Neuronal stem cell (in vitro differentiated cells): ENCODE measurements at regions not wholly inside any gene's neighbourhood (a gene's known extent, or its start where the extent isn't known, plus 50 kb on each side); places are given as distances from the start of the nearest gene placed in this dataset.

ENCODE experiments used
- DNase-seq: peaks from one replicate; pipeline ENCODE4 v3.0.0-alpha.2; 2013; ENCODE audit warnings: low spot score
- H2AFZ ChIP-seq: one replicate; pipeline ENCODE4 v1.6.1; 2013; ENCODE audit warnings: mild to moderate bottlenecking, low read length, inconsistent platforms
- H2AK5ac ChIP-seq: 2 replicates; pipeline ENCODE4 v1.6.1; 2013; ENCODE audit warnings: low read depth, mild to moderate bottlenecking, inconsistent platforms, low read length, moderate library complexity, mixed read lengths
- H2BK120ac ChIP-seq: 2 replicates; pipeline ENCODE4 v1.6.1; 2013; ENCODE audit warnings: low read depth, mild to moderate bottlenecking, inconsistent platforms, low read length, moderate library complexity, mixed read lengths
- H2BK12ac ChIP-seq: one replicate; pipeline ENCODE4 v1.6.1; 2013; ENCODE audit warnings: low read length, inconsistent platforms
- H2BK15ac ChIP-seq: 2 replicates; pipeline ENCODE4 v1.6.1; 2013; ENCODE audit warnings: mild to moderate bottlenecking, low read length, inconsistent platforms, mixed read lengths
- H2BK5ac ChIP-seq: one replicate; pipeline ENCODE4 v1.6.1; 2013; ENCODE audit warnings: inconsistent platforms, mild to moderate bottlenecking, low read length, moderate library complexity
- H3K14ac ChIP-seq: one replicate; pipeline ENCODE4 v1.6.1; 2013; ENCODE audit warnings: low read length, inconsistent platforms
- H3K18ac ChIP-seq: 2 replicates; pipeline ENCODE4 v1.6.1; 2013; ENCODE audit warnings: low read length, inconsistent platforms
- H3K23ac ChIP-seq: 2 replicates; pipeline ENCODE4 v1.6.1; 2013; ENCODE audit warnings: low read depth, mild to moderate bottlenecking, mixed read lengths, low read length, inconsistent platforms; ENCODE audit not compliant: poor library complexity
- H3K27ac ChIP-seq: replicated peaks from 3 replicates; pipeline ENCODE4 v1.5.1; 2013; ENCODE audit warnings: low read length, inconsistent platforms
- H3K27me3 ChIP-seq, 3 experiments: 2 replicates each; pipeline ENCODE4 v1.6.1; 2013; ENCODE audit warnings: low read length in 3 of 3, mild to moderate bottlenecking in 2 of 3, inconsistent platforms in 1 of 3, low read depth in 1 of 3, mixed read lengths in 1 of 3, moderate library complexity in 1 of 3; ENCODE audit not compliant: control insufficient read depth in 3 of 3, insufficient read depth in 3 of 3
- H3K36me3 ChIP-seq, 2 donors: replicated peaks in 1 of 2; 2 replicates each; pipeline ENCODE4 v1.6.1; 2013; ENCODE audit warnings: low read length in 2 of 2; ENCODE audit not compliant: control insufficient read depth in 2 of 2, insufficient read depth in 2 of 2
- H3K4ac ChIP-seq: 2 replicates; pipeline ENCODE4 v1.6.1; 2013; ENCODE audit warnings: inconsistent platforms, mild to moderate bottlenecking, low read length, moderate library complexity
- H3K4me1 ChIP-seq, 2 donors: 1 replicate in 1 of 2; 2 replicates in 1 of 2; pipeline ENCODE4 v1.6.1; 2013; ENCODE audit warnings: low read length in 2 of 2, low read depth in 1 of 2; ENCODE audit not compliant: control insufficient read depth in 2 of 2, insufficient read depth in 1 of 2
- H3K4me2 ChIP-seq: one replicate; pipeline ENCODE4 v1.6.1; 2013; ENCODE audit warnings: mild to moderate bottlenecking, low read length, inconsistent platforms; ENCODE audit not compliant: insufficient read depth, poor library complexity, severe bottlenecking
- H3K4me3 ChIP-seq, 2 donors: 2 replicates each; pipeline ENCODE4 v1.5.1; 2013; ENCODE audit warnings: low read length in 2 of 2, mild to moderate bottlenecking in 2 of 2, inconsistent platforms in 1 of 2, moderate library complexity in 1 of 2
- H3K79me1 ChIP-seq: one replicate; pipeline ENCODE4 v1.6.1; 2013; ENCODE audit warnings: low read depth, mild to moderate bottlenecking, inconsistent platforms, low read length, moderate library complexity
- H3K9ac ChIP-seq: one replicate; pipeline ENCODE4 v1.6.1; 2013; ENCODE audit warnings: mild to moderate bottlenecking, low read depth, low read length, inconsistent platforms; ENCODE audit not compliant: poor library complexity
- H3K9me3 ChIP-seq, 2 donors: replicated peaks in 1 of 2; 2 replicates each; pipeline versions ENCODE3 to v1.6.1; 2013; ENCODE audit warnings: low read length in 2 of 2, mild to moderate bottlenecking in 2 of 2, inconsistent platforms in 1 of 2, low read depth in 1 of 2, mixed read lengths in 1 of 2, moderate library complexity in 1 of 2; ENCODE audit not compliant: control insufficient read depth in 2 of 2, insufficient read depth in 1 of 2
- H4K8ac ChIP-seq: one replicate; pipeline ENCODE4 v1.6.1; 2013; ENCODE audit warnings: low read depth, mild to moderate bottlenecking, inconsistent platforms, low read length, moderate library complexity
- H4K91ac ChIP-seq: one replicate; pipeline ENCODE4 v1.6.1; 2013; ENCODE audit warnings: low read length, low read depth, mild to moderate bottlenecking, inconsistent platforms; ENCODE audit not compliant: poor library complexity
- WGBS, 2 donors: extraction: QIAGEN DNeasy Blood & Tissue Kit; methylation state at CpG; one replicate each; pipeline ENCODE4 v1.1.7; 2013; ENCODE audit warnings: missing lambda C conversion rate in 2 of 2, mixed read lengths in 1 of 2; ENCODE audit not compliant: insufficient read length in 2 of 2, insufficient replicate concordance in 1 of 2; ENCODE audit errors: extremely low coverage in 2 of 2; 5-methylcytosine and 5-hydroxymethylcytosine counted together

- Histone ChIP-seq H3K27me3 (peaks cover 0 to 10% (median 0%) of the 10 kb centered on the region in 3 experiments), H3K4me1 (peaks cover 2 to 8% of the 10 kb centered on the region in 2 donors), H2BK15ac (no peak overlapping the region), H3K9ac (no peak overlapping the region), H4K91ac (no peak overlapping the region), H3K23ac (no peak overlapping the region), H3K18ac (no peak overlapping the region), H2BK120ac (no peak overlapping the region), H2AK5ac (no peak overlapping the region), H2AFZ (no peak overlapping the region), H3K4me3 (no peak overlapping the region), H2BK5ac (no peak overlapping the region), H3K14ac (no peak overlapping the region), H3K27ac (no peak overlapping the region), H3K4ac (no peak overlapping the region), H3K36me3 (no peaks in the 10 kb centered on the region), H3K9me3 (no peaks in the 10 kb centered on the region), H4K8ac (no peak overlapping the region), H2BK12ac (no peak overlapping the region), H3K4me2 (no peak overlapping the region), H3K79me1 (no peaks in the 10 kb centered on the region)
- WGBS, 2 donors, result no CpG with 5 or more reads among the region's 3 CpGs
- DNase-seq, result no peak
Observed at GRCh38 chr10:90989378-90989777, 68.5 kb upstream of the ANKRD1 start.

- no peak overlapping the region for H2BK15ac ChIP-seq
- no peak overlapping the region for H3K4me2 ChIP-seq
- no peak overlapping the region for H2BK12ac ChIP-seq
- no peak overlapping the region for H3K9ac ChIP-seq
- no peak overlapping the region for H3K18ac ChIP-seq
- H2BK5ac ChIP-seq, result no peak overlapping the region
- H3K14ac ChIP-seq, result no peak overlapping the region
- H3K4me1 ChIP-seq, result peaks cover 0 to 2% of the 10 kb centered on the region in 2 donors
- no peak for DNase-seq
- WGBS, 2 donors, result no CpG with 5 or more reads among the region's 2 CpGs
- H3K4ac ChIP-seq, result no peak overlapping the region
- no peak overlapping the region for H3K27ac ChIP-seq
- no peak overlapping the region for H2AK5ac ChIP-seq
- H3K23ac ChIP-seq, result no peak overlapping the region
- H3K4me3 ChIP-seq, result no peak overlapping the region
- no peaks in the 10 kb centered on the region for H3K27me3 ChIP-seq
- H4K8ac ChIP-seq, result no peak overlapping the region
- H3K9me3 ChIP-seq, result no peaks in the 10 kb centered on the region
- no peak overlapping the region for H2AFZ ChIP-seq
- no peak overlapping the region for H4K91ac ChIP-seq
- H3K79me1 ChIP-seq, result no peaks in the 10 kb centered on the region
- H3K36me3 ChIP-seq, result no peaks in the 10 kb centered on the region
- no peak overlapping the region for H2BK120ac ChIP-seq
Observed at GRCh38 chr10:90992462-90992861, 71.6 kb upstream of the ANKRD1 start.

DNA sequence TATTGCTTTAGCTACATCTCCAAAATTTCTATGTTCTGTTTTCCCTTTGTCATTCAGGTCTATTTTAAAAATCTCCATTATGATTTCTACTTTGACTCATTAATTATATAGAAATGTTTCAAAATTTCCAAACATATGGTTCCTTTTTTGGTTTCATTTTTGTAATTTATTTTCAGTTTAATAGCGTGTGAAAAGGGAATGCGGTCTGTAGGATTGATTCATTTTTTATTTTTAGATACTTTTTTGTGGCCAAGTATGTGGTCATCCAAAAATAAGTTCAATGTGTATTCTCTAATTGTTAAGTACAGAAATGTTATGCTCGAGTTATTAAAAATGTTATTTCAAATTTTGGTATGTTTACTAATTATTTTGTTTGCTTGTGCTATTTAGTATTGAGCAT lies 72.5 kb upstream of the ANKRD1 start:
- H2BK15ac ChIP-seq, result no peak overlapping the region
- no peak overlapping the region for H3K27ac ChIP-seq
- no peaks in the 10 kb centered on the region for H3K4me1 ChIP-seq
- no peak overlapping the region for H3K14ac ChIP-seq
- no peaks in the 10 kb centered on the region for H3K36me3 ChIP-seq
- H3K9me3 ChIP-seq, result no peaks in the 10 kb centered on the region
- no peak overlapping the region for H2BK120ac ChIP-seq
- H3K79me1 ChIP-seq, result no peaks in the 10 kb centered on the region
- no CpG with 5 or more reads among the region's 3 CpGs for WGBS, 2 donors
- no peak overlapping the region for H4K8ac ChIP-seq
- no peak overlapping the region for H3K4me3 ChIP-seq
- no peak overlapping the region for H3K23ac ChIP-seq
- no peak overlapping the region for H3K18ac ChIP-seq
- no peak overlapping the region for H4K91ac ChIP-seq
- H3K9ac ChIP-seq, result no peak overlapping the region
- no peak overlapping the region for H2AFZ ChIP-seq
- no peak overlapping the region for H2BK5ac ChIP-seq
- DNase-seq, result no peak
- no peak overlapping the region for H3K4me2 ChIP-seq
- no peak overlapping the region for H2BK12ac ChIP-seq
- no peak overlapping the region for H2AK5ac ChIP-seq
- H3K27me3 ChIP-seq, result no peaks in the 10 kb centered on the region
- no peak overlapping the region for H3K4ac ChIP-seq

- Histone ChIP-seq H3K27ac (no peak overlapping the region), H2BK15ac (no peak overlapping the region), H3K14ac (no peak overlapping the region), H2AK5ac (no peak overlapping the region), H3K27me3 (no peaks in the 10 kb centered on the region), H3K4ac (no peak overlapping the region), H4K91ac (no peak overlapping the region), H3K79me1 (no peaks in the 10 kb centered on the region), H3K9ac (no peak overlapping the region), H4K8ac (no peak overlapping the region), H3K23ac (no peak overlapping the region), H3K9me3 (no peaks in the 10 kb centered on the region), H3K18ac (no peak overlapping the region), H2BK5ac (no peak overlapping the region), H2BK120ac (no peak overlapping the region), H2AFZ (no peak overlapping the region), H3K4me2 (no peak overlapping the region), H3K4me3 (no peak overlapping the region), H3K4me1 (peaks cover 0 to 3% of the 10 kb centered on the region in 2 donors), H3K36me3 (no peaks in the 10 kb centered on the region), H2BK12ac (no peak overlapping the region)
- DNase-seq, result no peak
- WGBS, 2 donors, result no CpG with 5 or more reads among the region's 3 CpGs
Observed at GRCh38 chr10:90997670-90998069, 76.8 kb upstream of the ANKRD1 start.
